Middle frontal gyrus (tissue), 1 donor: ENCODE measurements at regions not wholly inside any gene's neighbourhood (a gene's known extent, or its start where the extent isn't known, plus 50 kb on each side); places are given as distances from the start of the nearest gene placed in this dataset.

Experiments used
- DNase-seq: peaks from one replicate; pipeline ENCODE4 v3.0.0-alpha.2; 2015; ENCODE audit warnings: low spot score; ENCODE audit errors: extremely low spot score

GRCh38 chr14:53808042-53808441 is 148.6 kb downstream of the BMP4 start:
- no peak for DNase-seq

GRCh38 chr14:53807542-53807941 is 149.1 kb downstream of the BMP4 start:
- DNase-seq = no peak

GRCh38 chr14:53807108-53807507 is 149.5 kb downstream of the BMP4 start:
- DNase-seq = no peak

- no peak for DNase-seq
These were observed 159.9 kb downstream of the BMP4 start for GRCh38 chr14:53796734-53797133.

- no peak for DNase-seq
These were observed 162.7 kb downstream of the BMP4 start for GRCh38 chr14:53793790-53794505.

GRCh38 chr14:53792909-53793308 is 163.7 kb downstream of the BMP4 start:
- DNase-seq = no peak

- DNase-seq = no peak
These were observed 165.7 kb downstream of the BMP4 start for GRCh38 chr14:53790731-53791500.

GRCh38 chr14:53788566-53788965 is 168.1 kb downstream of the BMP4 start:
- no peak for DNase-seq

- no peak for DNase-seq
These were observed 170.6 kb downstream of the BMP4 start for GRCh38 chr14:53786045-53786444.

- DNase-seq = no peak
These were observed 171.9 kb downstream of the BMP4 start for GRCh38 chr14:53784688-53785087.

- DNase-seq = no peak
These were observed 173.4 kb downstream of the BMP4 start for GRCh38 chr14:53783256-53783655.

GRCh38 chr14:53780051-53780555 is 176.5 kb downstream of the BMP4 start:
- DNase-seq = no peak

GRCh38 chr14:53779301-53779700 is 177.3 kb downstream of the BMP4 start:
- no peak for DNase-seq

- DNase-seq = no peak
These were observed 178.4 kb downstream of the BMP4 start for GRCh38 chr14:53778263-53778662.

- DNase-seq = no peak
These were observed 183.7 kb downstream of the BMP4 start for GRCh38 chr14:53772936-53773335.

- DNase-seq = no peak
These were observed 189.1 kb downstream of the BMP4 start for GRCh38 chr14:53767566-53767965.

- no peak for DNase-seq
These were observed 190.0 kb downstream of the BMP4 start for GRCh38 chr14:53766601-53767000.

GRCh38 chr14:53766106-53766505 is 190.5 kb downstream of the BMP4 start:
- no peak for DNase-seq

GRCh38 chr14:53764846-53765245 is 191.8 kb downstream of the BMP4 start:
- DNase-seq = no peak

- no peak for DNase-seq
These were observed 198.5 kb downstream of the BMP4 start for GRCh38 chr14:53758141-53758540.

GRCh38 chr14:53757732-53758131 is 198.9 kb downstream of the BMP4 start:
- no peak for DNase-seq

- DNase-seq = no peak
These were observed 205.0 kb downstream of the BMP4 start for GRCh38 chr14:53751650-53752049.

- DNase-seq = no peak
These were observed 207.9 kb downstream of the BMP4 start for GRCh38 chr14:53748691-53749090.
